Esophagus muscularis mucosa (tissue), 4 donors: ENCODE measurements at regions not wholly inside any gene's neighbourhood (a gene's known extent, or its start where the extent isn't known, plus 50 kb on each side); places are given as distances from the start of the nearest gene placed in this dataset.

Source experiments
- DNase-seq: peaks from one replicate; pipeline ENCODE4 v3.0.0-alpha.2; 2017; ENCODE audit errors: extremely low spot score
- H3K27ac ChIP-seq, 4 donors: fragments of 200-600 bp; sonication (generic); replicated peaks in 1 of 4; 1 replicate in 3 of 4; 2 replicates in 1 of 4; pipeline ENCODE4 v1.5.1; 2016 to 2019; ENCODE audit warnings: mild to moderate bottlenecking in 1 of 4
- H3K27me3 ChIP-seq, 4 donors: fragments of 200-600 bp; sonication (generic); one replicate each; pipeline versions ENCODE4 v1.5.1 to v1.6.0; 2016 to 2019
- H3K36me3 ChIP-seq, 4 donors: fragments of 200-600 bp; sonication (generic); one replicate each; pipeline ENCODE4 v1.5.1; 2016 to 2019
- H3K4me1 ChIP-seq, 4 donors: fragments of 200-600 bp; sonication (generic); one replicate each; pipeline ENCODE4 v1.5.1; 2016 to 2019
- H3K4me3 ChIP-seq, 4 donors: fragments of 200-600 bp; sonication (generic); 1 replicate in 2 of 4; 2 replicates in 2 of 4; pipeline ENCODE4 v1.5.1; 2016 to 2019; ENCODE audit warnings: mild to moderate bottlenecking in 4 of 4, moderate library complexity in 1 of 4
- H3K9me3 ChIP-seq, 4 donors: fragments of 200-600 bp; sonication (generic); 1 replicate in 3 of 4; 2 replicates in 1 of 4; pipeline ENCODE4 v1.5.1; 2016 to 2019
- EP300 ChIP-seq: sonication (generic); formaldehyde crosslinking; IDR thresholded peaks from one replicate; pipeline ENCODE4 v1.6.1; 2017; ENCODE audit warnings: antibody characterized with exemption
- POLR2A ChIP-seq: fragments of 450-650 bp; IDR thresholded peaks from one replicate; pipeline ENCODE4 v1.6.1; 2017; ENCODE audit warnings: antibody characterized with exemption, moderate library complexity, mild to moderate bottlenecking, low read depth
- POLR2AphosphoS5 ChIP-seq, 2 donors: sonication (generic); formaldehyde crosslinking; IDR thresholded peaks; one replicate each; pipeline ENCODE4 v1.6.1; 2017; ENCODE audit warnings: antibody characterized with exemption in 2 of 2
- WGBS: methylation state at CpG from one replicate; pipeline ENCODE4 v1.1.5; 2018; 5-methylcytosine and 5-hydroxymethylcytosine counted together
- intact Hi-C: fragments of 100-400 bp; cut with DNase I; formaldehyde crosslinking; loops from one replicate; pipeline ENCODE4 v1.15.1; 2023
- TF ChIP-seq, protein P1 (sequence below), 3 experiments: fragments of 200-600 bp in 2 of 3; fragments of 450-650 bp in 1 of 3; sonication (generic) in 2 of 3; IDR thresholded peaks; one replicate each; pipeline ENCODE4 v1.5.1; 2017 to 2019; ENCODE audit warnings: antibody characterized with exemption in 3 of 3, mild to moderate bottlenecking in 2 of 3, moderate library complexity in 1 of 3

DNA sequence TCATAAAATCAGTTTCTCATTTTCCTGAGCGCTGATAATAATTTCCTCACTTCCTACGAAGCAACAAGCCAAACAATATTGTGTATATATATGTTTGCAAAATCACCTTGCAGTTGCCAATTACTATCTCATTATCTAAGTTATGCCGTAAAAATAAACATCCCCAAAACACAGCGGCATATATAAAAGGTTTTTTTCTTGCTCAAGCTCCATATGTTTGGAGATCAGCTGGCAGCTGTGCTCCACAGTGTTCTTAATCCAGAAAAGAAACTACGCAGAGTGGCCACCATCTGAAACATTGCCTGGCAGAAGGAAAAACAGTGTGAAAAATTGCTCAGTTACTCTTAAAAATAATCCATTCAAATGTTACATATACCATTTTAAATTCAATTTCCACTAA, 951.4 kb downstream of the PLOD2 start:
- DNase-seq = no peak
- Histone ChIP-seq H3K27me3 (no peaks in the 10 kb centered on the region), H3K27ac (no peak overlapping the region), H3K4me1 (no peaks in the 10 kb centered on the region), H3K9me3 (no peaks in the 10 kb centered on the region), H3K4me3 (no peak overlapping the region), H3K36me3 (no peaks in the 10 kb centered on the region)
- 53% methylated on average over 5 of the region's 5 CpGs for WGBS
- intact Hi-C loops = no loop called here
- TF ChIP-seq EP300 (no peak), POLR2A (no peak)
- TF ChIP-seq, protein P1, sequence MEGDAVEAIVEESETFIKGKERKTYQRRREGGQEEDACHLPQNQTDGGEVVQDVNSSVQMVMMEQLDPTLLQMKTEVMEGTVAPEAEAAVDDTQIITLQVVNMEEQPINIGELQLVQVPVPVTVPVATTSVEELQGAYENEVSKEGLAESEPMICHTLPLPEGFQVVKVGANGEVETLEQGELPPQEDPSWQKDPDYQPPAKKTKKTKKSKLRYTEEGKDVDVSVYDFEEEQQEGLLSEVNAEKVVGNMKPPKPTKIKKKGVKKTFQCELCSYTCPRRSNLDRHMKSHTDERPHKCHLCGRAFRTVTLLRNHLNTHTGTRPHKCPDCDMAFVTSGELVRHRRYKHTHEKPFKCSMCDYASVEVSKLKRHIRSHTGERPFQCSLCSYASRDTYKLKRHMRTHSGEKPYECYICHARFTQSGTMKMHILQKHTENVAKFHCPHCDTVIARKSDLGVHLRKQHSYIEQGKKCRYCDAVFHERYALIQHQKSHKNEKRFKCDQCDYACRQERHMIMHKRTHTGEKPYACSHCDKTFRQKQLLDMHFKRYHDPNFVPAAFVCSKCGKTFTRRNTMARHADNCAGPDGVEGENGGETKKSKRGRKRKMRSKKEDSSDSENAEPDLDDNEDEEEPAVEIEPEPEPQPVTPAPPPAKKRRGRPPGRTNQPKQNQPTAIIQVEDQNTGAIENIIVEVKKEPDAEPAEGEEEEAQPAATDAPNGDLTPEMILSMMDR (IDR thresholded peaks at IDR 0.05) = no peak

DNA sequence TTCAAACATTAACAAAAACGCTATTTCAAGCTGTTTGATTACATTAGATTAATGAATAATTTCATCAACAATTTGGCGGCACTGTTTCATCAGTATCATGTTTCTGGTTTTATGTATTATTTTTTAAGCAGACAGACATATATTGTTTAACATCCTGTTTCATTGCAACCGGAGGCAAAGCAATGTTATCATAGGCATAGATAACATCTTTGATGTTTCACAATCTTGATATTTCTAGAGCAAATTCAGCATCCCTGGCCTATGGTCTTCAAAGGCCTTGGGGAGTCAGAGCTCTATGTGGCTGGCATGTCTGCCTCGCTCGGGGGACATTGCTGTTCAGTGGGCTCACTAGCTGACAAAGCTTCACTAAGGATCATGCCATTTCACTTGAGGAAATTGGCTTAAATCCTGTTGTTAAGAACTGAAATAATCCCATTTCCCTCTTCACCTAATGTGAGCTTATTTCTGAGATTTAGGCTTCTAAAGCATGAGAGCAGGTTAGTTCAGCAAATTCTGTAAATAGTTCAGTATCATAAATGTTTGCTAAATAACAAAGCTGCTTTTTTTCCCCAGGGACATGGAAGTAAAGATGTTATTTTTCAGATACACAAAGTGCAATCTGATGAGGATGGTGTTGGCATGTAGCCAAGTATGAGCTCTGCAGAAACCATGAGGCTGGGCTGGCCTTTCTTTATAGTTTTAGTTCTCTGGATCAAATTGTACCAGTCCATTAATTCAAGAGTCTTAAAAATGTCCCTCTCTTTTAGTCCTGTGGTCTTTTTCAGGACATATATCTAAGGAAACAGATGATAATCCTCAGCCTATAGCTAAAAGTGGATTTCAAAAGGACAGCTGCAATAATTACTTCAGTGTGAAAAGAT, 941.4 kb downstream of the PLOD2 start:
- Histone ChIP-seq H3K9me3 (peaks cover 0 to 5% (median 0%) of the 10 kb centered on the region in 4 donors), H3K36me3 (no peaks in the 10 kb centered on the region), H3K27ac (no peak overlapping the region), H3K4me3 (no peak overlapping the region), H3K27me3 (no peaks in the 10 kb centered on the region), H3K4me1 (no peaks in the 10 kb centered on the region)
- intact Hi-C loops = no loop called here
- TF ChIP-seq POLR2AphosphoS5 (IDR thresholded peaks at IDR 0.05) (no peak), POLR2A (no peak), EP300 (no peak)
- TF ChIP-seq, protein P1 (IDR thresholded peaks at IDR 0.05) = no peak
- DNase-seq = no peak
- 66% methylated on average over 5 of the region's 5 CpGs for WGBS

DNA sequence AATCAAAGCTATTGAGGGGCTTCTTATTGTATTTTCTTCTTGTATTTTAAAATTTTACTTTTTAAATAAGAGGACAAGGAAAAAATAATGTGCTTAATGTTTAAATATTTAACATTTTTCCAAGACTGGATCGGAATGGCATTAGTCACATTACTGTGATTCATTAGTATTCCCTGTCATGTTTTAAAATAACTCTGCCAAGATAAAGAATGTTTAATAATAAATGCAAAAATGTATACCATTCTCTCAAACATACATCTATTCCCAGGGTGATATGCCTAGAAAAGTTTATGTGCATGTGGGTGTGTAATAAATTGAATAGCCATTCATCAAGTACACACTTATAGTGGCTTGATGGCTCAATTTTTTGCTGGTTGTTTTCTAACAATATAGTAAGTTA, 936.1 kb downstream of the PLOD2 start:
- H3K27ac ChIP-seq = no peak overlapping the region
- no peaks in the 10 kb centered on the region for H3K4me1 ChIP-seq
- no peak for DNase-seq
- peaks cover 0 to 6% (median 0%) of the 10 kb centered on the region in 4 donors for H3K9me3 ChIP-seq
- no peak overlapping the region for H3K4me3 ChIP-seq
- H3K27me3 ChIP-seq = no peaks in the 10 kb centered on the region
- H3K36me3 ChIP-seq = no peaks in the 10 kb centered on the region
- WGBS = 46% methylated on average over 1 of the region's 1 CpG
- intact Hi-C loops = no loop called here
- TF ChIP-seq POLR2AphosphoS5 (IDR thresholded peaks at IDR 0.05) (no peak), EP300 (no peak), POLR2A (no peak)
- TF ChIP-seq, protein P1 (IDR thresholded peaks at IDR 0.05) = no peak

DNA sequence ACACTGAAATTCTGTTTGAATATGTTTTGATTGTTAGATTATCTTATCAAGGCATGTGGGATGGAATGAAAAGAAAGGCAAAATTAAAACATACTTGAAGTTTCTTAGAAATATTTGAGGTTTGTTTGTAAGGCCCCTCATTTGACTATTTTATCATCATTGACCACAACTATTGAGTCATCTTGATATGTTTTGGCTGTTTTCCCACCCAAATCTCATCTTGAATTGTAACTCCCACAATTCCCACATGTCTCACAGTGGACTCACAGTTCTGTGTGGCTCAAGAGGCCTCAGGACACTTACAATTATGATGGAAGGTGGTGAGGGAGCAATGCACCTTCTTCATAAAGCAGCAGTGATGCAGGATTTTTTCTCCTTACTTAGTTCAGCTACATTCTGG, 917.1 kb downstream of the PLOD2 start:
- Histone ChIP-seq H3K4me1 (peaks cover 0 to 4% (median 0%) of the 10 kb centered on the region in 4 donors), H3K4me3 (no peak overlapping the region), H3K36me3 (no peaks in the 10 kb centered on the region), H3K9me3 (peaks cover 0 to 17% (median 9%) of the 10 kb centered on the region in 4 donors), H3K27me3 (no peaks in the 10 kb centered on the region), H3K27ac (no peak overlapping the region)
- intact Hi-C loops = no loop called here
- TF ChIP-seq, protein P1 (IDR thresholded peaks at IDR 0.05) = no peak
- no peak for TF ChIP-seq POLR2A
- no peak for TF ChIP-seq EP300
- no peak for TF ChIP-seq POLR2AphosphoS5 (IDR thresholded peaks at IDR 0.05)
- DNase-seq = no peak
